Cardiac muscle cell (in vitro differentiated cells and primary cell): ENCODE measurements at regions not wholly inside any gene's neighbourhood (a gene's known extent, or its start where the extent isn't known, plus 50 kb on each side); places are given as distances from the start of the nearest gene placed in this dataset.
A peak's percentile ranks its signal among the peaks of the same experiment; 100 is the strongest.

Source experiments
- DNase-seq, 2 donors: peaks; one replicate each; pipeline versions ENCODE4 v3.0.0 to v3.0.0-alpha.2; 2010 to 2017; ENCODE audit warnings: low read depth in 1 of 2, low spot score in 1 of 2
- H3K27ac ChIP-seq: fragments of 200-600 bp; sonication (generic); 2 replicates; pipeline ENCODE4 v1.5.1; 2016
- H3K27me3 ChIP-seq: fragments of 200-600 bp; sonication (generic); 2 replicates; pipeline ENCODE4 v1.6.0; 2016; ENCODE audit warnings: control low read depth
- H3K36me3 ChIP-seq: fragments of 200-600 bp; sonication (generic); 2 replicates; pipeline ENCODE4 v1.5.1; 2016; ENCODE audit warnings: control low read depth
- H3K4me1 ChIP-seq: fragments of 200-600 bp; sonication (generic); 2 replicates; pipeline ENCODE4 v1.8.1; 2017; ENCODE audit warnings: low read depth, mild to moderate bottlenecking, mixed run types
- H3K4me3 ChIP-seq: fragments of 200-600 bp; sonication (generic); 2 replicates; pipeline ENCODE4 v1.5.1; 2016; ENCODE audit warnings: mild to moderate bottlenecking
- H3K9me3 ChIP-seq: fragments of 200-600 bp; sonication (generic); 2 replicates; pipeline ENCODE4 v1.5.1; 2017; ENCODE audit warnings: low read depth, mild to moderate bottlenecking, control low read depth
- TF ChIP-seq, protein P1 (sequence below): IDR thresholded peaks from 2 replicates; pipeline ENCODE4 v1.5.1; 2012; ENCODE audit warnings: low read depth, mild to moderate bottlenecking, low read length

DNA sequence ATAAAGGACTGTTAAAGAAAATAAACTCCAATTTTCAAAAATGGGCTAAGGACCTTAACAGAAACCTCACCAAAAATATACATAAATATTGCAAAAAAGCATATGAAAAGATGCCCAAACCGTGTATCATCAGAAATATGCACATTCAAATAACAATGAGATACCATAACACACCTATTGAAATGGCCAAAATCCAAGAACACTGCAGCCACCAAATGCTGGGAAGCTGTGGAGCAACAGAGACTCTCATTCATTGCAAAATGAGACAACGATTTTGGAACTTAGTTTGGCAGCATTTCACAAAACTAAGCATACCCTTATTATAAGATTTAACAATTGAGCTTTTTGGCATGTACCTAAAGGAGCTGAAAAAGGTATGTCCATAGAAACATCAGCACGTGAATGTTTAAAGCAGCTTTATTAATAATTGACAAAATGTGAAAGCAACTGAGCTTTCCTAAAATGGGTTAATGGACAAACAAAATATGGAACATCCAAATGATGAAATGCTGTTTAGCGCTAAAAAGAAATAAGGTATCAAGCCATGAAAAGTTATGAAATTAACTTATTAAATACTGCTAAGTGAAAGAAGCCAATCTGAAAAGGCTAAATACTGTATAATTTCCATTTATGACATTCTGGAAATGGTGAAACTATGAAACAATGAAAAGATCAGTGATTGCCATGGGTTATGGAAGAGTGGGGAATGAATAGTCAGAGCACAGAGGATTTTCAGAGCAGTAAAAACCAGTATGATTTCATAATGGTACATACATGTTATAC is 592.6 kb upstream of the ADGRB3 start:
- no peak for DNase-seq
- TF ChIP-seq, protein P1, sequence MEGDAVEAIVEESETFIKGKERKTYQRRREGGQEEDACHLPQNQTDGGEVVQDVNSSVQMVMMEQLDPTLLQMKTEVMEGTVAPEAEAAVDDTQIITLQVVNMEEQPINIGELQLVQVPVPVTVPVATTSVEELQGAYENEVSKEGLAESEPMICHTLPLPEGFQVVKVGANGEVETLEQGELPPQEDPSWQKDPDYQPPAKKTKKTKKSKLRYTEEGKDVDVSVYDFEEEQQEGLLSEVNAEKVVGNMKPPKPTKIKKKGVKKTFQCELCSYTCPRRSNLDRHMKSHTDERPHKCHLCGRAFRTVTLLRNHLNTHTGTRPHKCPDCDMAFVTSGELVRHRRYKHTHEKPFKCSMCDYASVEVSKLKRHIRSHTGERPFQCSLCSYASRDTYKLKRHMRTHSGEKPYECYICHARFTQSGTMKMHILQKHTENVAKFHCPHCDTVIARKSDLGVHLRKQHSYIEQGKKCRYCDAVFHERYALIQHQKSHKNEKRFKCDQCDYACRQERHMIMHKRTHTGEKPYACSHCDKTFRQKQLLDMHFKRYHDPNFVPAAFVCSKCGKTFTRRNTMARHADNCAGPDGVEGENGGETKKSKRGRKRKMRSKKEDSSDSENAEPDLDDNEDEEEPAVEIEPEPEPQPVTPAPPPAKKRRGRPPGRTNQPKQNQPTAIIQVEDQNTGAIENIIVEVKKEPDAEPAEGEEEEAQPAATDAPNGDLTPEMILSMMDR, result no peak
- Histone ChIP-seq H3K36me3 (no peaks in the 10 kb centered on the region), H3K27me3 (no peaks in the 10 kb centered on the region), H3K9me3 (no peaks in the 10 kb centered on the region), H3K4me3 (no peak overlapping the region), H3K27ac (no peak overlapping the region), H3K4me1 (no peaks in the 10 kb centered on the region)

DNA sequence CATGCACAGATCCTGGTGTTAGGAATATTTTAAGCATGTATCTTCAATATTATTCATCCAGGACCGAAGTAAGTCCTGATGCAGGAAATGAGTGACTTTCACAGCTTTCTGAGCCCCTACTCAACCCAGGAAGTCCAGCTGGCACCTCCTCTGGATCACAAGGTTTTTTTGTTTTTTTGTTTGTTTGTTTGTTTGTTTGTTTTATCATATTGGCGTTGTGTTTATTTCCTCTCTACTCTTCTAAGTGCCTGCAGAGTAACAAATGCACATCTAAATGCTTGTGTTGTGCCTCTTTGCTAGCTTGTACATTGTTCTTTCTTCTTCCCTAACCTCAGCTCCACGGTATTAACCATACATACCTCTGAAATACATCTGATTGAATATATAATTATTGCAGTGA is 594.3 kb upstream of the ADGRB3 start:
- H3K4me3 ChIP-seq, result no peak overlapping the region
- no peaks in the 10 kb centered on the region for H3K4me1 ChIP-seq
- TF ChIP-seq, protein P1, result no peak
- H3K27ac ChIP-seq, result no peak overlapping the region
- no peak for DNase-seq
- H3K36me3 ChIP-seq, result no peaks in the 10 kb centered on the region
- no peaks in the 10 kb centered on the region for H3K27me3 ChIP-seq
- no peaks in the 10 kb centered on the region for H3K9me3 ChIP-seq

DNA sequence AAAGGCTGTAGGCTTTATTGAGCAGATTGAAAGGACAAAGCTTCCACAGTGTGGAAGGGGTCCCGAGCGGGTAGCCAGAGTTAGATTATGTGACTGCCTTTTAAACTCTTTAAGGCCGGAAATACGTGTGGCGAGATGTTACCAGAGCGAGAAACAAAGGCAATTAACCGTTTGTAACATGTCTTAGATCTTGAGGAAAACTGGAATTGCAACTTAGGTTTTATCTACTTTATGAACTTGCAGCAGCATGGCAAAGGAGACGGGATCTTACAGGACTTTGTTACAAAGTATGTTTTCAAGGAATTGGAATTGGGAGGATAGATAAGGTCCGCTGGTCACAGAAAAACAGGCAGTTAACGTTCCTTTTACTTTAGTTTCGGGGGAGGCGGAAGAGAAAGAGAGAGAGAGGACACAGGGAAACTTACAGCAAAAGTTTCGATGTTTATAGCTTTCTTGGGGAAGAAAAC is 594.7 kb upstream of the ADGRB3 start:
- H3K4me1 ChIP-seq, result no peaks in the 10 kb centered on the region
- no peaks in the 10 kb centered on the region for H3K36me3 ChIP-seq
- TF ChIP-seq, protein P1, result no peak
- no peak overlapping the region for H3K27ac ChIP-seq
- H3K4me3 ChIP-seq, result no peak overlapping the region
- peak in 1 of 2 donors; percentile 24 for DNase-seq
- no peaks in the 10 kb centered on the region for H3K27me3 ChIP-seq
- no peaks in the 10 kb centered on the region for H3K9me3 ChIP-seq

DNA sequence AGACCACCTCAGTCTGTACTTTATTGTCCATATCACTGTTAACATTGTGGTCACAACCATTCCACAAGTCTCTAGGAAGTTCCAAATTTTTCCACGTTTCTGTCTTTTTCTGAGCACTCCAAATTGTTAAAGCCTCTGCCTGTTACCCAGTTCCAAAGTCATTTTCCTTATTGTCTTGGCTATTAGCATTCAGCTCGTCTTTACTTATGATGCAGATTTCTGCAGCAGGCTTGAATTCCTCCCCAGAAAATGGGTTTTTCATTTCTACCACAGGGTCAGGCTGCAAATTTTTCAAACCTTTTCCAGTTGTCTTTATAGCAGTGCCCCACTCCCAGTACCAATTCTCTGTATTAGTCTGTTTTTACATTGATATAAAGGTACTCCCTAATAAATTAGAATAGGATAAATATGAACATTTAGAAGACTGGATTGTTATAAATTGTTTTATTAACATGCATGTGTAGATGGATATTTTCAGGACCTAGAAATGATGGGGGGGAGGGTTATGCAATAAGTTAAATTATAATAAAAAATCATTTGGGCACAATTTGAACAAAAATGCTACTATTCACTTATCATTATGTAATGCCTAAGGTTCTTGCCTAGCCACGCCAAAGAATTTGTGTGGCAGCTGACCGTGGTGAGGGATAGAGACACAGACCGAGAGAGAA is 595.3 kb upstream of the ADGRB3 start:
- no peaks in the 10 kb centered on the region for H3K9me3 ChIP-seq
- no peaks in the 10 kb centered on the region for H3K36me3 ChIP-seq
- H3K27me3 ChIP-seq, result no peaks in the 10 kb centered on the region
- no peaks in the 10 kb centered on the region for H3K4me1 ChIP-seq
- DNase-seq, result no peak
- TF ChIP-seq, protein P1, result no peak
- H3K4me3 ChIP-seq, result no peak overlapping the region
- H3K27ac ChIP-seq, result no peak overlapping the region

DNA sequence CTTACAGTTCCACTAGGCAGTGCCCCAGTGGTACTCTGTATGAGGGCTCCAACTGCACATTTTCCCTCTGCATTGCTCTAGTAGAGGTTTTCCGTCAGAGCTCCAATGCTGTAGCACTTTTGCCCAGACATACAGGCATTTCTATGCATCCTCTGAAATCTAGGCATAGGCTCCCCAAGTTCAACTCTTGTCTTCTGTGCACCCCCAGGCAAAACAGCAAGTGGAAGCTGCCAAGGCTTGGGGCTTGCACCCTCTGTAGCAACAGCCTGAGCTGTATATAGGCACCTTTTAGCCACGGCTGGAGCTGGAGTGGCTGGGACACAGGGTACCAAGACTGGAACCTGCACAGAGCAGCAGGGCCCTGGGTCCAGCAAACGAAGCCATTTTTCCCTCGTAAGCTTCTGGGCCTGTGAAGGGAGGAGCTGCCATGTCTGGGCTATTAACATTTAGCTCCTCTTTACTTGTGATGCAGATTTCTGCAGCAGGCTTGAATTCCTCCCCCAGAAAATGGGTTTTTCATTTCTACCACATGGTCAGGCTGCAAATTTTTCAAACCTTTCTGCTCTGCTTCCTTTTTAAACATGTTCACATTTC is 596.2 kb upstream of the ADGRB3 start:
- H3K27me3 ChIP-seq, result no peaks in the 10 kb centered on the region
- no peaks in the 10 kb centered on the region for H3K36me3 ChIP-seq
- no peak for DNase-seq
- H3K27ac ChIP-seq, result no peak overlapping the region
- no peaks in the 10 kb centered on the region for H3K4me1 ChIP-seq
- TF ChIP-seq, protein P1, result no peak
- no peak overlapping the region for H3K4me3 ChIP-seq
- no peaks in the 10 kb centered on the region for H3K9me3 ChIP-seq
